Lower leg skin (tissue), 3 donors: ENCODE measurements at regions not wholly inside any gene's neighbourhood (a gene's known extent, or its start where the extent isn't known, plus 50 kb on each side); places are given as distances from the start of the nearest gene placed in this dataset.

Source experiments
- CTCF ChIP-seq, 3 donors: fragments of 450-650 bp; IDR thresholded peaks; one replicate each; pipeline ENCODE4 v1.5.1; 2016; ENCODE audit warnings: antibody characterized with exemption in 3 of 3, mild to moderate bottlenecking in 3 of 3, moderate library complexity in 2 of 3
- POLR2A ChIP-seq, 2 donors: fragments of 450-650 bp; IDR thresholded peaks; one replicate each; pipeline ENCODE4 v1.6.1; 2016 to 2017; ENCODE audit warnings: antibody characterized with exemption in 2 of 2, mild to moderate bottlenecking in 1 of 2, moderate library complexity in 1 of 2

GRCh38 chr7:136179851-136180721 lies 202.9 kb upstream of the MTPN start:
- no peak for TF ChIP-seq CTCF (IDR thresholded peaks at IDR 0.05)
- no peak for TF ChIP-seq POLR2A (IDR thresholded peaks at IDR 0.05)
